GM19035 (cell line): ENCODE measurements at regions not wholly inside any gene's neighbourhood (a gene's known extent, or its start where the extent isn't known, plus 50 kb on each side); places are given as distances from the start of the nearest gene placed in this dataset.
"Not testable (repeated sequence)": the region's sequence is repeated elsewhere in the genome, so short reads cannot be mapped to it uniquely, and the experiment has no call there.

Source experiments
- ATAC-seq: cut with Tn5 transposase; IDR thresholded peaks from one replicate; pipeline ENCODE4 v1.9.1; 2021; ENCODE audit not compliant: unreplicated experiment

GRCh38 chr5:87661784-87662566 is 249.2 kb upstream of the CCNH start:
- no peak for ATAC-seq

- no peak for ATAC-seq
Observed at GRCh38 chr5:87653242-87653641, 240.5 kb upstream of the CCNH start.

- ATAC-seq, result no peak
Observed at GRCh38 chr5:87650284-87650683, 237.6 kb upstream of the CCNH start.

GRCh38 chr5:87649455-87649854 is 236.7 kb upstream of the CCNH start:
- no peak for ATAC-seq

- no peak for ATAC-seq
Observed at GRCh38 chr5:87645224-87645623, 232.5 kb upstream of the CCNH start.

- no peak for ATAC-seq
Observed at GRCh38 chr5:87640902-87641301, 228.2 kb upstream of the CCNH start.

GRCh38 chr5:87627363-87627762 is 214.6 kb upstream of the CCNH start:
- ATAC-seq, result no peak

- no peak for ATAC-seq
Observed at GRCh38 chr5:87608385-87608784, 195.7 kb upstream of the CCNH start.

- ATAC-seq, result no peak
Observed at GRCh38 chr5:87605663-87606062, 192.9 kb upstream of the CCNH start.

- ATAC-seq, result no peak
Observed at GRCh38 chr5:87599778-87600177, 187.0 kb upstream of the CCNH start.

- no peak for ATAC-seq
Observed at GRCh38 chr5:87598460-87598859, 185.7 kb upstream of the CCNH start.

GRCh38 chr5:87594566-87594965 is 181.8 kb upstream of the CCNH start:
- ATAC-seq, result no peak

- no peak for ATAC-seq
Observed at GRCh38 chr5:87589587-87589986, 176.9 kb upstream of the CCNH start.

- no peak for ATAC-seq
Observed at GRCh38 chr5:87588316-87588715, 175.6 kb upstream of the CCNH start.

GRCh38 chr5:87583704-87584103 is 171.0 kb upstream of the CCNH start:
- not testable (repeated sequence) for ATAC-seq

- ATAC-seq, result peak; percentile 54
Observed at GRCh38 chr5:87582149-87582548, 169.4 kb upstream of the CCNH start.

GRCh38 chr5:87581661-87582060 is 168.9 kb upstream of the CCNH start:
- ATAC-seq, result peak; percentile 9

GRCh38 chr5:87579678-87580077 is 166.9 kb upstream of the CCNH start:
- ATAC-seq, result peak; percentile 41

GRCh38 chr5:87576867-87577266 is 164.1 kb upstream of the CCNH start:
- ATAC-seq, result no peak

GRCh38 chr5:87576306-87576705 is 163.6 kb upstream of the CCNH start:
- not testable (repeated sequence) for ATAC-seq

GRCh38 chr5:87574106-87574505 is 161.4 kb upstream of the CCNH start:
- no peak for ATAC-seq

GRCh38 chr5:87572611-87573010 is 159.9 kb upstream of the CCNH start:
- no peak for ATAC-seq

- peak; percentile 54 for ATAC-seq
Observed at GRCh38 chr5:87572090-87572489, 159.4 kb upstream of the CCNH start.
